ENCODE measurements at regions not wholly inside any gene's neighbourhood (a gene's known extent, or its start where the extent isn't known, plus 50 kb on each side); places are given as distances from the start of the nearest gene placed in this dataset.
"Not testable (repeated sequence)": the region's sequence is repeated elsewhere in the genome, so short reads cannot be mapped to it uniquely, and the experiment has no call there.

DNA sequence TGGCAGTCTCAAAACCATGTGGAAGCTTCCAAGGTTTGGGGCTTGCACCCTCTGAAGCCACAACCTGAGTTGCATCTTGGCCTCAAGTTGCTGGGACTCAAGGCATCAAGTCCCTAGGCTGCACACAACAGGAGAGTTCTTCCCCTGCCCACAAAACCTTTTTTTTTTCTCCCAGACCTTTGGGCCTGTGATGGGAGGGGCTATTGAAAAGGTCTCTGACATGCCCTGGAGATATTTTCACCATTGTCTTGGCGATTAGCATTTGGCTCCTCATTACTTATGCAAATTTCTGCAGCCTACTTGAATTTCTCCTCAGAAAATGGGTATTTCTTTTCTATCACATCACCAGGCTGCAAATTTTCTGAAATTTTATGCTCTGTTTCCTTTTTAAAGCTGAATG is 349.5 kb upstream of the EDA2R start:
- no peaks in the 10 kb centered on the region for H4K20me1 ChIP-seq (ENCODE audit: insufficient read depth)
- H3K4me2 ChIP-seq: no peak overlapping the region
- no peaks in the 10 kb centered on the region for H3K27me3 ChIP-seq (ENCODE audit: insufficient read depth, low read depth)
- no peak overlapping the region for H3K9ac ChIP-seq
- H3K27ac ChIP-seq: no peak overlapping the region
- TF ChIP-seq, protein P1, sequence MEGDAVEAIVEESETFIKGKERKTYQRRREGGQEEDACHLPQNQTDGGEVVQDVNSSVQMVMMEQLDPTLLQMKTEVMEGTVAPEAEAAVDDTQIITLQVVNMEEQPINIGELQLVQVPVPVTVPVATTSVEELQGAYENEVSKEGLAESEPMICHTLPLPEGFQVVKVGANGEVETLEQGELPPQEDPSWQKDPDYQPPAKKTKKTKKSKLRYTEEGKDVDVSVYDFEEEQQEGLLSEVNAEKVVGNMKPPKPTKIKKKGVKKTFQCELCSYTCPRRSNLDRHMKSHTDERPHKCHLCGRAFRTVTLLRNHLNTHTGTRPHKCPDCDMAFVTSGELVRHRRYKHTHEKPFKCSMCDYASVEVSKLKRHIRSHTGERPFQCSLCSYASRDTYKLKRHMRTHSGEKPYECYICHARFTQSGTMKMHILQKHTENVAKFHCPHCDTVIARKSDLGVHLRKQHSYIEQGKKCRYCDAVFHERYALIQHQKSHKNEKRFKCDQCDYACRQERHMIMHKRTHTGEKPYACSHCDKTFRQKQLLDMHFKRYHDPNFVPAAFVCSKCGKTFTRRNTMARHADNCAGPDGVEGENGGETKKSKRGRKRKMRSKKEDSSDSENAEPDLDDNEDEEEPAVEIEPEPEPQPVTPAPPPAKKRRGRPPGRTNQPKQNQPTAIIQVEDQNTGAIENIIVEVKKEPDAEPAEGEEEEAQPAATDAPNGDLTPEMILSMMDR (conservative IDR thresholded peaks at IDR 0.05; ENCODE audit: low read depth, low read length): no peak
- H3K79me2 ChIP-seq (ENCODE audit: insufficient read depth, low read depth): no peaks in the 10 kb centered on the region
- no peaks in the 10 kb centered on the region for H3K36me3 ChIP-seq (ENCODE audit: insufficient read depth)
- H3K4me1 ChIP-seq (ENCODE audit: low read depth, poor library complexity, severe bottlenecking): no peaks in the 10 kb centered on the region
- no peak overlapping the region for H3K4me3 ChIP-seq (IDR thresholded peaks at IDR 0.05; ENCODE audit: insufficient read depth, low read depth, low read length)
- H2AFZ ChIP-seq (ENCODE audit: low read depth): no peak overlapping the region

DNA sequence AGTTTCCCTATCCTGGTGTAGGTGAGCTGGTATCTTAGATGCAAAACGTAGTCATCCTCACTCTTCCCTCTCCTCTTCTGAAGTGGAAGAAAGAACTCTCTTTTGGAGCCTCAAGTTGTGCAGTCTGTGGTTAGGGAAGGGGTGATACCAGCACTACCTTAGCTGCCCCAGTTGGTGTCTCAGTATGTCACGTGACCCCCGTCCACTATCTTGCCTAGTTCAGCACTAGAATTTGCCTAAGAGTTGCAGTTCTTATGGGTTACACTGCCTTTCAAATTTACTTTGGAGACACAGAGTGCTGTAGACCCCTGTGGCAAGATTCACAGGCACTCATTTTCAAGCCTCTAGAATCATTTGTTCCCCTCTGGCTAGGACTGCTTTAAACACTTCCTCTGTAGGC is 322.8 kb upstream of the EDA2R start:
- Histone ChIP-seq H2AFZ (ENCODE audit: low read depth) (no peak overlapping the region), H3K27ac (no peak overlapping the region), H3K79me2 (ENCODE audit: insufficient read depth, low read depth) (no peaks in the 10 kb centered on the region), H3K36me3 (ENCODE audit: insufficient read depth) (no peaks in the 10 kb centered on the region), H3K4me2 (no peak overlapping the region), H3K27me3 (ENCODE audit: insufficient read depth, low read depth) (no peaks in the 10 kb centered on the region), H3K4me3 (IDR thresholded peaks at IDR 0.05; ENCODE audit: insufficient read depth, low read depth, low read length) (no peak overlapping the region), H3K9ac (no peak overlapping the region), H4K20me1 (ENCODE audit: insufficient read depth) (no peaks in the 10 kb centered on the region), H3K4me1 (ENCODE audit: low read depth, poor library complexity, severe bottlenecking) (no peaks in the 10 kb centered on the region)
- TF ChIP-seq, protein P1 (conservative IDR thresholded peaks at IDR 0.05; ENCODE audit: low read depth, low read length): no peak

DNA sequence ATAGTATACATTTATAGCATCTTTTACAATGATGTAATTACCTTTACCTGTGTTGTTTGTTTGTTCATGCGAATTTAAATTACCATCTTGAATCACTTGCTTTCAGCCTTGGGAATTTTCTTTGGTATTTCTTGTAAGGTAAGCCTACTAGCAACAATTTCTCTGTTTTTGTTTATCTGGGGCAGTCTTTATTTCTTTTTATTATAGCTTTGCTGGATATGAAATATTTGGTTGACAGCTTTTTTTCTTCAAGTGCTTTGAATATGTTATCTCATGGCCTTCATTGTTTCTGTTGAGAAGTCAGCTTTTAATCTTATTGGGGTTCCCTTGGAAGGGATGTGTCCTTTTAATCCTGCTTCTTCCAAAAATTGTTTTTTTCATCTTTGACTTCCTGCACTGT is 292.8 kb upstream of the EDA2R start:
- no peak overlapping the region for H3K9ac ChIP-seq
- TF ChIP-seq, protein P1 (conservative IDR thresholded peaks at IDR 0.05; ENCODE audit: low read depth, low read length): no peak
- H2AFZ ChIP-seq (ENCODE audit: low read depth): no peak overlapping the region
- H3K27ac ChIP-seq: no peak overlapping the region
- H4K20me1 ChIP-seq (ENCODE audit: insufficient read depth): no peaks in the 10 kb centered on the region
- no peak overlapping the region for H3K4me3 ChIP-seq (IDR thresholded peaks at IDR 0.05; ENCODE audit: insufficient read depth, low read depth, low read length)
- no peaks in the 10 kb centered on the region for H3K27me3 ChIP-seq (ENCODE audit: insufficient read depth, low read depth)
- H3K4me2 ChIP-seq: no peak overlapping the region
- no peaks in the 10 kb centered on the region for H3K79me2 ChIP-seq (ENCODE audit: insufficient read depth, low read depth)
- no peaks in the 10 kb centered on the region for H3K4me1 ChIP-seq (ENCODE audit: low read depth, poor library complexity, severe bottlenecking)
- H3K36me3 ChIP-seq (ENCODE audit: insufficient read depth): no peaks in the 10 kb centered on the region

DNA sequence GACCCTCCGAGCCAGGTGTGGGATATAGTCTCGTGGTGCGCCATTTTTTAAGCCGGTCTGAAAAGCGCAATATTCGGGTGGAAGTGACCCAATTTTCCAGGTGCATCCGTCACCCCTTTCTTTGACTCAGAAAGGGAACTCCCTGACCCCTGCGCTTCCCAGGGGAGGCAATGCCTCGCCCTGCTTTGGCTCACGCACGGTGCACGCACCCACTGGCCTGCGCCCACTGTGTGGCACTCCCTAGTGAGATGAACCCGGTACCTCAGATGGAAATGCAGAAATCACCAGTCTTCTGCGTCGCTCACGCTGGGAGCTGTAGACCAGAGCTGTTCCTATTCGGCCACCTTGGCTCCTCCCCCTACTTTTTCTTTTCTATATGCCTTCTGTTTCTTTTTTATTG is 291.6 kb upstream of the EDA2R start:
- not testable (repeated sequence) for H2AFZ ChIP-seq (ENCODE audit: low read depth); H3K36me3 ChIP-seq (ENCODE audit: insufficient read depth); H4K20me1 ChIP-seq (ENCODE audit: insufficient read depth); H3K4me2 ChIP-seq; H3K4me3 ChIP-seq (IDR thresholded peaks at IDR 0.05; ENCODE audit: insufficient read depth, low read depth, low read length); H3K4me1 ChIP-seq (ENCODE audit: low read depth, poor library complexity, severe bottlenecking); H3K79me2 ChIP-seq (ENCODE audit: insufficient read depth, low read depth); H3K9ac ChIP-seq; H3K27me3 ChIP-seq (ENCODE audit: insufficient read depth, low read depth); H3K27ac ChIP-seq

DNA sequence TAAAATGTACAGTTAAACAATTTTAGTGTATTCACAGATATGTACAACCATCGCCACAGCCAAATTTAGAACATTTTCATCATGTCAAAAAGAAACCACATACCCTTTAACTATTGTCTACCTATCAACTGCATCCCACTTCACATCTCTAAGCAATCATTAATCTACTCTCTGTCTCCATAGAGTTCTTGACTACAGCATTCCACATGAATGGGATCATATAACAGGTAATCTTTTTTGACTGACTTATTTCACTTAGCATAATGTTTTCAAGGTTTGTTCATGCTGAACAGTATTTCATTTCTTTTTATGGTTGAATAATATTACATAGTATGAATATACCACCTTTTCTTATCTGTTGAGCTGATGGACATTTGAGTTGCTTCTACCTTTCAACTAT is 281.4 kb upstream of the EDA2R start:
- H4K20me1 ChIP-seq (ENCODE audit: insufficient read depth): no peaks in the 10 kb centered on the region
- H3K4me2 ChIP-seq: no peak overlapping the region
- H3K27me3 ChIP-seq (ENCODE audit: insufficient read depth, low read depth): no peaks in the 10 kb centered on the region
- H3K4me1 ChIP-seq (ENCODE audit: low read depth, poor library complexity, severe bottlenecking): no peaks in the 10 kb centered on the region
- no peaks in the 10 kb centered on the region for H3K79me2 ChIP-seq (ENCODE audit: insufficient read depth, low read depth)
- H3K4me3 ChIP-seq (IDR thresholded peaks at IDR 0.05; ENCODE audit: insufficient read depth, low read depth, low read length): no peak overlapping the region
- TF ChIP-seq, protein P1 (conservative IDR thresholded peaks at IDR 0.05; ENCODE audit: low read depth, low read length): no peak
- H2AFZ ChIP-seq (ENCODE audit: low read depth): no peak overlapping the region
- H3K27ac ChIP-seq: no peak overlapping the region
- H3K36me3 ChIP-seq (ENCODE audit: insufficient read depth): no peaks in the 10 kb centered on the region
- H3K9ac ChIP-seq: no peak overlapping the region
